ENCODE measurements at regions not wholly inside any gene's neighbourhood (a gene's known extent, or its start where the extent isn't known, plus 50 kb on each side); places are given as distances from the start of the nearest gene placed in this dataset.

GRCh38 chr15:25242166-25242879, 196.5 kb downstream of the UBE3A start:
- Histone ChIP-seq H3K4me3 (replicated peaks; ENCODE audit: insufficient read depth, low read length) (no peak overlapping the region), H3K27ac (replicated peaks) (no peak overlapping the region), H3K27me3 (ENCODE audit: insufficient read depth, poor library complexity, severe bottlenecking) (no peaks in the 10 kb centered on the region)
- no peak for DNase-seq (ENCODE audit: low read depth in 1 of 2, low spot score in 1 of 2)
- TF ChIP-seq SPI1 (IDR thresholded peaks at IDR 0.05; ENCODE audit: borderline replicate concordance, low read depth): no peak
- no peak for TF ChIP-seq POLR2AphosphoS5 (IDR thresholded peaks at IDR 0.05; ENCODE audit: low read depth)
- no peak for TF ChIP-seq GABPA (IDR thresholded peaks at IDR 0.05; ENCODE audit: low read depth)
- TF ChIP-seq, protein P1, sequence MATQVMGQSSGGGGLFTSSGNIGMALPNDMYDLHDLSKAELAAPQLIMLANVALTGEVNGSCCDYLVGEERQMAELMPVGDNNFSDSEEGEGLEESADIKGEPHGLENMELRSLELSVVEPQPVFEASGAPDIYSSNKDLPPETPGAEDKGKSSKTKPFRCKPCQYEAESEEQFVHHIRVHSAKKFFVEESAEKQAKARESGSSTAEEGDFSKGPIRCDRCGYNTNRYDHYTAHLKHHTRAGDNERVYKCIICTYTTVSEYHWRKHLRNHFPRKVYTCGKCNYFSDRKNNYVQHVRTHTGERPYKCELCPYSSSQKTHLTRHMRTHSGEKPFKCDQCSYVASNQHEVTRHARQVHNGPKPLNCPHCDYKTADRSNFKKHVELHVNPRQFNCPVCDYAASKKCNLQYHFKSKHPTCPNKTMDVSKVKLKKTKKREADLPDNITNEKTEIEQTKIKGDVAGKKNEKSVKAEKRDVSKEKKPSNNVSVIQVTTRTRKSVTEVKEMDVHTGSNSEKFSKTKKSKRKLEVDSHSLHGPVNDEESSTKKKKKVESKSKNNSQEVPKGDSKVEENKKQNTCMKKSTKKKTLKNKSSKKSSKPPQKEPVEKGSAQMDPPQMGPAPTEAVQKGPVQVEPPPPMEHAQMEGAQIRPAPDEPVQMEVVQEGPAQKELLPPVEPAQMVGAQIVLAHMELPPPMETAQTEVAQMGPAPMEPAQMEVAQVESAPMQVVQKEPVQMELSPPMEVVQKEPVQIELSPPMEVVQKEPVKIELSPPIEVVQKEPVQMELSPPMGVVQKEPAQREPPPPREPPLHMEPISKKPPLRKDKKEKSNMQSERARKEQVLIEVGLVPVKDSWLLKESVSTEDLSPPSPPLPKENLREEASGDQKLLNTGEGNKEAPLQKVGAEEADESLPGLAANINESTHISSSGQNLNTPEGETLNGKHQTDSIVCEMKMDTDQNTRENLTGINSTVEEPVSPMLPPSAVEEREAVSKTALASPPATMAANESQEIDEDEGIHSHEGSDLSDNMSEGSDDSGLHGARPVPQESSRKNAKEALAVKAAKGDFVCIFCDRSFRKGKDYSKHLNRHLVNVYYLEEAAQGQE (IDR thresholded peaks at IDR 0.05; ENCODE audit: insufficient replicate concordance, low read depth): no peak
- TF ChIP-seq, protein P2, sequence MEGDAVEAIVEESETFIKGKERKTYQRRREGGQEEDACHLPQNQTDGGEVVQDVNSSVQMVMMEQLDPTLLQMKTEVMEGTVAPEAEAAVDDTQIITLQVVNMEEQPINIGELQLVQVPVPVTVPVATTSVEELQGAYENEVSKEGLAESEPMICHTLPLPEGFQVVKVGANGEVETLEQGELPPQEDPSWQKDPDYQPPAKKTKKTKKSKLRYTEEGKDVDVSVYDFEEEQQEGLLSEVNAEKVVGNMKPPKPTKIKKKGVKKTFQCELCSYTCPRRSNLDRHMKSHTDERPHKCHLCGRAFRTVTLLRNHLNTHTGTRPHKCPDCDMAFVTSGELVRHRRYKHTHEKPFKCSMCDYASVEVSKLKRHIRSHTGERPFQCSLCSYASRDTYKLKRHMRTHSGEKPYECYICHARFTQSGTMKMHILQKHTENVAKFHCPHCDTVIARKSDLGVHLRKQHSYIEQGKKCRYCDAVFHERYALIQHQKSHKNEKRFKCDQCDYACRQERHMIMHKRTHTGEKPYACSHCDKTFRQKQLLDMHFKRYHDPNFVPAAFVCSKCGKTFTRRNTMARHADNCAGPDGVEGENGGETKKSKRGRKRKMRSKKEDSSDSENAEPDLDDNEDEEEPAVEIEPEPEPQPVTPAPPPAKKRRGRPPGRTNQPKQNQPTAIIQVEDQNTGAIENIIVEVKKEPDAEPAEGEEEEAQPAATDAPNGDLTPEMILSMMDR (IDR thresholded peaks at IDR 0.05; ENCODE audit: insufficient read depth, low read length): no peak

- Histone ChIP-seq H3K27me3 (ENCODE audit: insufficient read depth, poor library complexity, severe bottlenecking) (no peaks in the 10 kb centered on the region), H3K4me3 (replicated peaks; ENCODE audit: insufficient read depth, low read length) (no peak overlapping the region), H3K27ac (replicated peaks) (no peak overlapping the region)
- TF ChIP-seq SPI1 (IDR thresholded peaks at IDR 0.05; ENCODE audit: borderline replicate concordance, low read depth) (no peak), POLR2AphosphoS5 (IDR thresholded peaks at IDR 0.05; ENCODE audit: low read depth) (no peak)
- DNase-seq (ENCODE audit: low read depth in 1 of 2, low spot score in 1 of 2): no peak
Observed at GRCh38 chr15:25242957-25243799, 195.6 kb downstream of the UBE3A start.

DNA sequence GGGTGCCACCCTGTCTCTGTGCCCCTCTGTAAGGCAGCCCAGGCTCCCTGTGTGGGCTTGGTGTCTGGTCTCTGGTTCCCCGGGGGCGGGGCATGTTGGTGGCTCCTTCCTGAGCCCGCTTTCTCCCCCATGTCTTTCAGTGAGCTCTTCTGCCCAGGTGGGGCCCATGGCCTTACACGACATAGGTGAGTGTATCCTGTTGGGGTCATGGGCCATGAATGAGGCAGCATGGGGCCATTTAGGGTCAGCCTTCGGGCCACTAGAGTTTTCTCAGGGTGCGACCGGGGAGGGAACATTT, 195.1 kb downstream of the UBE3A start:
- no peak overlapping the region for H3K4me3 ChIP-seq (replicated peaks; ENCODE audit: insufficient read depth, low read length)
- TF ChIP-seq GABPA (IDR thresholded peaks at IDR 0.05; ENCODE audit: low read depth): no peak
- no peak for TF ChIP-seq POLR2AphosphoS5 (IDR thresholded peaks at IDR 0.05; ENCODE audit: low read depth)
- TF ChIP-seq, protein P1 (IDR thresholded peaks at IDR 0.05; ENCODE audit: insufficient replicate concordance, low read depth): no peak
- TF ChIP-seq SPI1 (IDR thresholded peaks at IDR 0.05; ENCODE audit: borderline replicate concordance, low read depth): no peak
- TF ChIP-seq, protein P2 (IDR thresholded peaks at IDR 0.05; ENCODE audit: insufficient read depth, low read length): no peak
- no peaks in the 10 kb centered on the region for H3K27me3 ChIP-seq (ENCODE audit: insufficient read depth, poor library complexity, severe bottlenecking)
- DNase-seq (ENCODE audit: low read depth in 1 of 2, low spot score in 1 of 2): no peak
- no peak overlapping the region for H3K27ac ChIP-seq (replicated peaks)

- no peak overlapping the region for H3K4me3 ChIP-seq (replicated peaks; ENCODE audit: insufficient read depth, low read length)
- H3K27ac ChIP-seq (replicated peaks): no peak overlapping the region
- no peaks in the 10 kb centered on the region for H3K27me3 ChIP-seq (ENCODE audit: insufficient read depth, poor library complexity, severe bottlenecking)
- no peak for DNase-seq (ENCODE audit: low read depth in 1 of 2, low spot score in 1 of 2)
- no peak for TF ChIP-seq GABPA (IDR thresholded peaks at IDR 0.05; ENCODE audit: low read depth)
- no peak for TF ChIP-seq POLR2AphosphoS5 (IDR thresholded peaks at IDR 0.05; ENCODE audit: low read depth)
- TF ChIP-seq, protein P2 (IDR thresholded peaks at IDR 0.05; ENCODE audit: insufficient read depth, low read length): no peak
- TF ChIP-seq SPI1 (IDR thresholded peaks at IDR 0.05; ENCODE audit: borderline replicate concordance, low read depth): no peak
- TF ChIP-seq, protein P1 (IDR thresholded peaks at IDR 0.05; ENCODE audit: insufficient replicate concordance, low read depth): no peak
Observed at GRCh38 chr15:25244731-25245585, 193.9 kb downstream of the UBE3A start.

Measured in HL-60 (cell line).